ENCODE measurements at regions not wholly inside any gene's neighbourhood (a gene's known extent, or its start where the extent isn't known, plus 50 kb on each side); places are given as distances from the start of the nearest gene placed in this dataset.

DNA sequence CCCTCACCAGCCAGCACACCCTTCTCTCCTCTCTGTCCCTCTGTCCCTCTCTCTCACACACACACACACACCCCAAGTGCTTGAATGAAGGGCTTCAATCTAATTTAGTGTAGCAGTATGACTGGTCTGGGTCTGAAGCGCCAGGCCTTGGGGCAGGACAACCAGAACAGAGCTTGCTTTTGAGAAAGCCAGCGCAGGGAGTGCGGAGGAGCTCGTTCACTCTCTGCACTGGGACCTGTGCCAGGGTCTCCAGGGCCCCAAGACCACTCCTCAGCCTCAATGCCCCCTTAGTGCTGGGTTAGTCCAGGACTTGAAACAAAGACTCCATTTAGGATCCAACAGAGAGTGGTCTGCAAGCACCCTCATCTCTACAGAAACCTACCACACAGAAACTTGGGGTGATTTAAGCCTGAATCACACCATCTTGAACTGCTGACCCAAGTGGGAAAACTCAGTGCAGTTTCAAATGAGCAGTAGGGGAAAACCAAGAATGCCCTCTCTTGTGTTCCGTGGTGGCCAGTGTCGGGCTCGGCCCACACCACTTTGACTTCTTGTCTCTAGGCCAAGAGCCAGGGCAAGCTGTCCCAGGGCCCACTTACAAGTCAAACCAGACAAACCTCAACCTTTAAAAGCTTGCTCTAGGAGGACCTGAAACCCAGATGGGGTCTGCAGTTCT is 66.6 kb upstream of the WIPF1 start:
- Histone ChIP-seq H3K36me3 (no peaks in the 10 kb centered on the region), H3K27me3 (no peaks in the 10 kb centered on the region), H3K4me3 (no peak overlapping the region), H3K4me1 (peaks cover 10 to 58% (median 34%) of the 10 kb centered on the region in 3 donors), H3K9me3 (no peaks in the 10 kb centered on the region), H3K27ac (peak overlapping the region in 3 of 4 donors; percentile 21 to 74 (median 65))
- TF ChIP-seq POLR2A (IDR thresholded peaks at IDR 0.05) = no peak
- TF ChIP-seq, protein P1, sequence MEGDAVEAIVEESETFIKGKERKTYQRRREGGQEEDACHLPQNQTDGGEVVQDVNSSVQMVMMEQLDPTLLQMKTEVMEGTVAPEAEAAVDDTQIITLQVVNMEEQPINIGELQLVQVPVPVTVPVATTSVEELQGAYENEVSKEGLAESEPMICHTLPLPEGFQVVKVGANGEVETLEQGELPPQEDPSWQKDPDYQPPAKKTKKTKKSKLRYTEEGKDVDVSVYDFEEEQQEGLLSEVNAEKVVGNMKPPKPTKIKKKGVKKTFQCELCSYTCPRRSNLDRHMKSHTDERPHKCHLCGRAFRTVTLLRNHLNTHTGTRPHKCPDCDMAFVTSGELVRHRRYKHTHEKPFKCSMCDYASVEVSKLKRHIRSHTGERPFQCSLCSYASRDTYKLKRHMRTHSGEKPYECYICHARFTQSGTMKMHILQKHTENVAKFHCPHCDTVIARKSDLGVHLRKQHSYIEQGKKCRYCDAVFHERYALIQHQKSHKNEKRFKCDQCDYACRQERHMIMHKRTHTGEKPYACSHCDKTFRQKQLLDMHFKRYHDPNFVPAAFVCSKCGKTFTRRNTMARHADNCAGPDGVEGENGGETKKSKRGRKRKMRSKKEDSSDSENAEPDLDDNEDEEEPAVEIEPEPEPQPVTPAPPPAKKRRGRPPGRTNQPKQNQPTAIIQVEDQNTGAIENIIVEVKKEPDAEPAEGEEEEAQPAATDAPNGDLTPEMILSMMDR (IDR thresholded peaks at IDR 0.05) = no peak
- DNase-seq = no peak
- WGBS, 2 donors = 60 to 68% methylated on average over 2 to 3 of the region's 7 CpGs
- intact Hi-C loops (cut with DNase I) = no loop called here

DNA sequence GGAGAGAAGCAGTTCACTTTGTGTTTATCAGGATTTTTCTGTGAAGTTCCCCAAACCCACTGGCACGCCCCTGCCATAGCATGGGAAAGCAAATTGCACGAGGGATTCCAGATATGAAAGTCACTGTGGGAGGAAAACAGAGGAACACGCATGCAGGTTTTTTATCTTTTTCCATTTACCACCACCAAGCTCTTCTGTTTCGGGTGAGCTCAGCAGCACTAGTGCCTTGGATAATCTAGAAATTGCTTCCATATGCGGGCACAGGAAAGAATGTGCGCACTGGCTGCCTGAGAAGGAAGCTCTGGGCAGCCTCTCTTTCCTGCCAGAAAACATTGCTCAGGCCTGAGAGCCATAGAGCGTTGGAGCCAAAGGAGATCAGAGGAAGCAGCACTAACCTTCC is 65.9 kb upstream of the WIPF1 start:
- H3K4me3 ChIP-seq = no peak overlapping the region
- intact Hi-C loops (cut with DNase I) = no loop called here
- H3K36me3 ChIP-seq = no peaks in the 10 kb centered on the region
- peaks cover 10 to 58% (median 34%) of the 10 kb centered on the region in 3 donors for H3K4me1 ChIP-seq
- TF ChIP-seq POLR2A (IDR thresholded peaks at IDR 0.05) = no peak
- TF ChIP-seq, protein P1 (IDR thresholded peaks at IDR 0.05) = no peak
- peak overlapping the region in 3 of 4 donors; percentile 5 to 74 (median 65) for H3K27ac ChIP-seq
- DNase-seq = no peak
- no peaks in the 10 kb centered on the region for H3K9me3 ChIP-seq
- WGBS, 2 donors = 51 to 78% methylated on average over 7 of the region's 7 CpGs
- no peaks in the 10 kb centered on the region for H3K27me3 ChIP-seq

DNA sequence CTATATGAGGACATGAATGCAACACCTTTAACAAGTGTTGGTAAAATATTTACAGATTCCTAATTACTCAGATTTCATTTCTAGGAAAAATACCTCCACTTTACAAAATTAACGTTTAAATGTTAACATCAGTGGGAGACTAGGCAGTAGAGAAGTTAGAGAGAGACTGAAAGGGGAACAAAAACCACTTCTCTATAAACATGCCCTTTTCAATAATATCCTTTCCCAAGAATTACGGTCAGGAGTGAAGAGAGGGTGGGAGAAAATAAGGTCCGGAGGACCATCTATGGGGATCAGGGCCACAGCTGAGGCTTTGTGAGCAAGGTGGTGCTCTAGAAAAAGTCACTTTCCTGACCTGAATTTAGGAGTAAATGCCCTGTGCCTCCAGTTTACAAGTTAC is 65.3 kb upstream of the WIPF1 start:
- Histone ChIP-seq H3K4me3 (no peak overlapping the region), H3K27ac (peak overlapping the region in 3 of 4 donors; percentile 5 to 65 (median 64)), H3K9me3 (no peaks in the 10 kb centered on the region), H3K36me3 (no peaks in the 10 kb centered on the region), H3K27me3 (no peaks in the 10 kb centered on the region), H3K4me1 (peaks cover 10 to 54% (median 32%) of the 10 kb centered on the region in 3 donors)
- DNase-seq = no peak
- WGBS, 2 donors = 64 to 72% methylated on average over 3 of the region's 3 CpGs
- intact Hi-C loops (cut with DNase I) = no loop called here
- TF ChIP-seq POLR2A (IDR thresholded peaks at IDR 0.05) = no peak
- TF ChIP-seq, protein P1 (IDR thresholded peaks at IDR 0.05) = no peak

DNA sequence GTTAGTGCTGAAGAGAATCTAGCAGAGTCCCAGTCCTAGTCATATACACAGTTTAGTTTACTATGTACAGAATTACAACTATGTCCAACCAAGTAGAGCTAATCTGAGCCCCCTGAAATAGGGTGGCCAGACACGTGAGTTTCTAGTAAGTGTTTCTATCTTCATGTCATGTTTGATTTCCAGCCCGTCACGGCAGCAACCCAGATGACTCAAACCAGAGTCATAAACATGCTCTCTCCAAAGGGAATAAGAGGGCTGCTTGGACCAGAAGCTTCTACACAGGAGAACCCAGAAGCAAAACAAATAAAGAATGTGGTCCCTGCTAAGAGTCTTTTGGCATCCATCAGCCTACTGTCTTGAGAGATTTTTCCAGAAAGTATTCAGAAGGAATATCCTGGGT is 64.9 kb upstream of the WIPF1 start:
- TF ChIP-seq, protein P1 (IDR thresholded peaks at IDR 0.05) = no peak
- no peak for TF ChIP-seq POLR2A (IDR thresholded peaks at IDR 0.05)
- DNase-seq = no peak
- H3K27ac ChIP-seq = peak overlapping the region in 1 of 4 donors; percentile 64
- no peaks in the 10 kb centered on the region for H3K9me3 ChIP-seq
- WGBS, 2 donors = 29 to 52% methylated on average over 3 of the region's 3 CpGs
- H3K27me3 ChIP-seq = no peaks in the 10 kb centered on the region
- intact Hi-C loops (cut with DNase I) = no loop called here
- H3K4me3 ChIP-seq = no peak overlapping the region
- no peaks in the 10 kb centered on the region for H3K36me3 ChIP-seq
- H3K4me1 ChIP-seq = peaks cover 10 to 50% (median 28%) of the 10 kb centered on the region in 3 donors

DNA sequence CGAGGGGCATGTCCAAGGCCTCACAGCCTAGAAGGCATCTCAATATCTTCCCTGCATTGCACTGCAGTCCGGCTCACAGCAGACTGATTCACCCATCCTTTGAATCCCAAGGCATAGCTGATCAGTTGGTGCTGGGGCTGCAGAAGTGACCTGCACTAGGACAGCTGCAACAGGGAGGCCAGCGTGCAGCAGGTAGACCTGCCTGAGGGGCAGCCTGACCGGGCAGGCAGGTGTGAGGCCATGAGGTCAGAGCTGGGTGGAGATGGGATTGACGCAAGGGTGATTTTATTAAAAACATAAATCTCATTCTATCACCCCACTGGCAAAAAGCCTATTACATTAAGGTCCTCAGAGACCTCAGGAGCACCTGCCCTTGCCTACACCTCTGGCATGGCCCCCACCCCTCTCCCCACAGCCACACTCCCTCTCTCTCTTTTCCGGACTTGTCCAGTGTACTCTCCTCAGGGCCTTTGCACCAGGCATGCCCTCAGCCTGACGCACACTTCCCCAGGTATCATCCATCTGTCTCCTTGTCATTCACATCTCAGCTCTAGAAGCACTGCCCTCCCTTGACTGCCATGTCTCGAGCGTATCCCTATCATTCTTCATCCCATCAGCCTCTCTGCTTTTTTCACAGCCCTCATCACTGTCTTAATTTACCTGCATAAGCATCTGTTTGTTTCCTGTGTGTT is 63.5 kb upstream of the WIPF1 start:
- no peak for DNase-seq
- Histone ChIP-seq H3K27me3 (no peaks in the 10 kb centered on the region), H3K4me1 (peaks cover 5 to 37% (median 22%) of the 10 kb centered on the region in 3 donors), H3K4me3 (no peak overlapping the region), H3K36me3 (no peaks in the 10 kb centered on the region), H3K9me3 (no peaks in the 10 kb centered on the region), H3K27ac (no peak overlapping the region)
- intact Hi-C loops (cut with DNase I) = no loop called here
- 87 to 88% methylated on average over 8 to 9 of the region's 9 CpGs for WGBS, 2 donors
- TF ChIP-seq POLR2A (IDR thresholded peaks at IDR 0.05) = no peak
- TF ChIP-seq, protein P1 (IDR thresholded peaks at IDR 0.05) = no peak

All from esophagus squamous epithelium (tissue), 5 donors.